Activated naive CD8-positive, alpha-beta T cell treated with anti-CD3 and anti-CD28 coated beads, Interleukin-2, amount 10 ng/mL, durations not matched to agents 7 days and 5 days (primary cell): ENCODE measurements at regions not wholly inside any gene's neighbourhood (a gene's known extent, or its start where the extent isn't known, plus 50 kb on each side); places are given as distances from the start of the nearest gene placed in this dataset.
"Not testable (repeated sequence)": the region's sequence is repeated elsewhere in the genome, so short reads cannot be mapped to it uniquely, and the experiment has no call there.

Experiments
- ATAC-seq: fragments of 150-1000 bp; cut with Tn5 transposase; one replicate; pipeline ENCODE4 v1.10.0; 2021; ENCODE audit warnings: low read depth, moderate library complexity
- POLR2A ChIA-PET: fragments of 350-600 bp; sonication (Branson Sonifier 250); formaldehyde crosslinking; loops from one replicate; lab custom pipeline; 2021; ENCODE audit warnings: antibody characterized with exemption; lab: Charles Lee
- DNase-seq: peaks from one replicate; pipeline ENCODE4 v3.0.0; 2021
- H3K27ac Mint-ChIP-seq: one replicate; pipeline ENCODE4 v1.8.0; 2022; ENCODE audit warnings: mild to moderate bottlenecking, mixed read lengths
- H3K27me3 Mint-ChIP-seq: one replicate; pipeline ENCODE4 v1.8.0; 2022; ENCODE audit warnings: mild to moderate bottlenecking, moderate library complexity, mixed read lengths
- H3K36me3 Mint-ChIP-seq: one replicate; pipeline ENCODE4 v1.8.0; 2021; ENCODE audit warnings: mild to moderate bottlenecking, mixed read lengths
- H3K4me1 Mint-ChIP-seq: one replicate; pipeline ENCODE4 v1.8.0; 2021; ENCODE audit warnings: mixed read lengths
- H3K4me3 Mint-ChIP-seq: one replicate; pipeline ENCODE4 v1.8.0; 2022; ENCODE audit warnings: mild to moderate bottlenecking, moderate library complexity, mixed read lengths
- H3K9me3 Mint-ChIP-seq: one replicate; pipeline ENCODE4 v1.8.0; 2021; ENCODE audit warnings: mixed read lengths

- DNase-seq: no peak
- no peak overlapping the region for H3K4me3 Mint-ChIP-seq
- no peaks in the 10 kb centered on the region for H3K4me1 Mint-ChIP-seq
Measured at GRCh38 chrX:25442499-25442898, 426.7 kb upstream of the ARX start.

GRCh38 chrX:25433307-25433706 lies 417.5 kb upstream of the ARX start:
- no peaks in the 10 kb centered on the region for H3K9me3 Mint-ChIP-seq
- H3K36me3 Mint-ChIP-seq: no peaks in the 10 kb centered on the region
- no peaks in the 10 kb centered on the region for H3K27me3 Mint-ChIP-seq
- H3K4me3 Mint-ChIP-seq: no peak overlapping the region
- no peak overlapping the region for H3K27ac Mint-ChIP-seq
- no peak for DNase-seq
- POLR2A ChIA-PET: no interaction called here
- no peaks in the 10 kb centered on the region for H3K4me1 Mint-ChIP-seq
- no peak for ATAC-seq

More at GRCh38 chrX:25442499-25442898, 426.7 kb upstream of the ARX start:
- H3K9me3 Mint-ChIP-seq: no peaks in the 10 kb centered on the region
- H3K27me3 Mint-ChIP-seq: no peaks in the 10 kb centered on the region
- H3K36me3 Mint-ChIP-seq: no peaks in the 10 kb centered on the region
- ATAC-seq: no peak
- no peak overlapping the region for H3K27ac Mint-ChIP-seq
- POLR2A ChIA-PET: no interaction called here

GRCh38 chrX:25432396-25432795 lies 416.6 kb upstream of the ARX start:
- Mint-ChIP-seq H3K4me3 (no peak overlapping the region), H3K36me3 (no peaks in the 10 kb centered on the region), H3K27me3 (no peaks in the 10 kb centered on the region), H3K27ac (no peak overlapping the region), H3K4me1 (no peaks in the 10 kb centered on the region), H3K9me3 (no peaks in the 10 kb centered on the region)
- ATAC-seq (no peak), DNase-seq (no peak)
- POLR2A ChIA-PET: no interaction called here

GRCh38 chrX:25427873-25428555 lies 412.2 kb upstream of the ARX start:
- no peaks in the 10 kb centered on the region for H3K4me1 Mint-ChIP-seq
- ATAC-seq (no peak), DNase-seq (no peak)
- H3K27ac Mint-ChIP-seq: no peak overlapping the region
- H3K4me3 Mint-ChIP-seq: no peak overlapping the region
- H3K27me3 Mint-ChIP-seq: no peaks in the 10 kb centered on the region
- POLR2A ChIA-PET: no interaction called here
- no peaks in the 10 kb centered on the region for H3K36me3 Mint-ChIP-seq
- no peaks in the 10 kb centered on the region for H3K9me3 Mint-ChIP-seq

- H3K27ac Mint-ChIP-seq, DNase-seq, POLR2A ChIA-PET, H3K9me3 Mint-ChIP-seq, H3K4me3 Mint-ChIP-seq, ATAC-seq, H3K4me1 Mint-ChIP-seq, H3K27me3 Mint-ChIP-seq, H3K36me3 Mint-ChIP-seq: not testable (repeated sequence)
Measured at GRCh38 chrX:25404163-25404562, 388.4 kb upstream of the ARX start.

GRCh38 chrX:25389266-25389665 lies 373.5 kb upstream of the ARX start:
- Mint-ChIP-seq H3K4me3 (no peak overlapping the region), H3K27me3 (no peaks in the 10 kb centered on the region), H3K4me1 (no peaks in the 10 kb centered on the region), H3K36me3 (no peaks in the 10 kb centered on the region), H3K9me3 (peaks cover 1% of the 10 kb centered on the region), H3K27ac (no peak overlapping the region)
- POLR2A ChIA-PET: no interaction called here
- DNase-seq (no peak), ATAC-seq (no peak)

GRCh38 chrX:25383196-25383595 lies 367.4 kb upstream of the ARX start:
- Mint-ChIP-seq H3K36me3 (no peaks in the 10 kb centered on the region), H3K4me3 (no peak overlapping the region), H3K27me3 (no peaks in the 10 kb centered on the region), H3K9me3 (no peaks in the 10 kb centered on the region), H3K27ac (no peak overlapping the region), H3K4me1 (no peaks in the 10 kb centered on the region)
- no peak for DNase-seq
- POLR2A ChIA-PET: no interaction called here
- ATAC-seq: no peak

GRCh38 chrX:25356456-25356855 lies 340.7 kb upstream of the ARX start:
- no peak for ATAC-seq
- Mint-ChIP-seq H3K9me3 (no peaks in the 10 kb centered on the region), H3K4me3 (no peak overlapping the region), H3K36me3 (no peaks in the 10 kb centered on the region), H3K27ac (no peak overlapping the region), H3K27me3 (no peaks in the 10 kb centered on the region), H3K4me1 (no peaks in the 10 kb centered on the region)
- no peak for DNase-seq
- POLR2A ChIA-PET: no interaction called here

- Mint-ChIP-seq H3K4me1 (no peaks in the 10 kb centered on the region), H3K9me3 (no peaks in the 10 kb centered on the region), H3K27me3 (no peaks in the 10 kb centered on the region), H3K4me3 (no peak overlapping the region), H3K36me3 (no peaks in the 10 kb centered on the region), H3K27ac (no peak overlapping the region)
- DNase-seq (no peak), ATAC-seq (no peak)
- POLR2A ChIA-PET: no interaction called here
Measured at GRCh38 chrX:25344161-25344936, 328.6 kb upstream of the ARX start.

GRCh38 chrX:25343060-25343459 lies 327.3 kb upstream of the ARX start:
- DNase-seq: no peak
- H3K27me3 Mint-ChIP-seq: no peaks in the 10 kb centered on the region
- ATAC-seq: no peak
- no peaks in the 10 kb centered on the region for H3K9me3 Mint-ChIP-seq
- POLR2A ChIA-PET: no interaction called here
- no peak overlapping the region for H3K4me3 Mint-ChIP-seq
- no peaks in the 10 kb centered on the region for H3K4me1 Mint-ChIP-seq
- H3K27ac Mint-ChIP-seq: no peak overlapping the region
- H3K36me3 Mint-ChIP-seq: no peaks in the 10 kb centered on the region

GRCh38 chrX:25337841-25338240 lies 322.1 kb upstream of the ARX start:
- no peaks in the 10 kb centered on the region for H3K27me3 Mint-ChIP-seq
- no peak overlapping the region for H3K27ac Mint-ChIP-seq
- no peaks in the 10 kb centered on the region for H3K9me3 Mint-ChIP-seq
- H3K4me3 Mint-ChIP-seq: no peak overlapping the region
- no peaks in the 10 kb centered on the region for H3K36me3 Mint-ChIP-seq
- DNase-seq (no peak), ATAC-seq (no peak)
- H3K4me1 Mint-ChIP-seq: no peaks in the 10 kb centered on the region
- POLR2A ChIA-PET: no interaction called here

GRCh38 chrX:25300994-25301393 lies 285.2 kb upstream of the ARX start:
- H3K9me3 Mint-ChIP-seq: no peaks in the 10 kb centered on the region
- ATAC-seq: no peak
- no peak overlapping the region for H3K4me3 Mint-ChIP-seq
- no peak overlapping the region for H3K27ac Mint-ChIP-seq
- no peaks in the 10 kb centered on the region for H3K4me1 Mint-ChIP-seq
- no peak for DNase-seq
- POLR2A ChIA-PET: no interaction called here
- H3K27me3 Mint-ChIP-seq: no peaks in the 10 kb centered on the region
- no peaks in the 10 kb centered on the region for H3K36me3 Mint-ChIP-seq

- no peak overlapping the region for H3K4me3 Mint-ChIP-seq
- no peaks in the 10 kb centered on the region for H3K27me3 Mint-ChIP-seq
- DNase-seq (no peak), ATAC-seq (no peak)
- POLR2A ChIA-PET: no interaction called here
- no peaks in the 10 kb centered on the region for H3K9me3 Mint-ChIP-seq
- no peaks in the 10 kb centered on the region for H3K36me3 Mint-ChIP-seq
- no peak overlapping the region for H3K27ac Mint-ChIP-seq
- no peaks in the 10 kb centered on the region for H3K4me1 Mint-ChIP-seq
Measured at GRCh38 chrX:25296850-25297249, 281.1 kb upstream of the ARX start.

GRCh38 chrX:25295466-25295865 lies 279.7 kb upstream of the ARX start:
- H3K4me1 Mint-ChIP-seq: no peaks in the 10 kb centered on the region
- H3K4me3 Mint-ChIP-seq: no peak overlapping the region
- no peaks in the 10 kb centered on the region for H3K36me3 Mint-ChIP-seq
- no peak for ATAC-seq
- H3K9me3 Mint-ChIP-seq: no peaks in the 10 kb centered on the region
- DNase-seq: no peak
- H3K27me3 Mint-ChIP-seq: no peaks in the 10 kb centered on the region
- H3K27ac Mint-ChIP-seq: no peak overlapping the region
- POLR2A ChIA-PET: no interaction called here
